ENCODE measurements at regions not wholly inside any gene's neighbourhood (a gene's known extent, or its start where the extent isn't known, plus 50 kb on each side); places are given as distances from the start of the nearest gene placed in this dataset.
"Not testable (repeated sequence)": the region's sequence is repeated elsewhere in the genome, so short reads cannot be mapped to it uniquely, and the experiment has no call there.

DNA sequence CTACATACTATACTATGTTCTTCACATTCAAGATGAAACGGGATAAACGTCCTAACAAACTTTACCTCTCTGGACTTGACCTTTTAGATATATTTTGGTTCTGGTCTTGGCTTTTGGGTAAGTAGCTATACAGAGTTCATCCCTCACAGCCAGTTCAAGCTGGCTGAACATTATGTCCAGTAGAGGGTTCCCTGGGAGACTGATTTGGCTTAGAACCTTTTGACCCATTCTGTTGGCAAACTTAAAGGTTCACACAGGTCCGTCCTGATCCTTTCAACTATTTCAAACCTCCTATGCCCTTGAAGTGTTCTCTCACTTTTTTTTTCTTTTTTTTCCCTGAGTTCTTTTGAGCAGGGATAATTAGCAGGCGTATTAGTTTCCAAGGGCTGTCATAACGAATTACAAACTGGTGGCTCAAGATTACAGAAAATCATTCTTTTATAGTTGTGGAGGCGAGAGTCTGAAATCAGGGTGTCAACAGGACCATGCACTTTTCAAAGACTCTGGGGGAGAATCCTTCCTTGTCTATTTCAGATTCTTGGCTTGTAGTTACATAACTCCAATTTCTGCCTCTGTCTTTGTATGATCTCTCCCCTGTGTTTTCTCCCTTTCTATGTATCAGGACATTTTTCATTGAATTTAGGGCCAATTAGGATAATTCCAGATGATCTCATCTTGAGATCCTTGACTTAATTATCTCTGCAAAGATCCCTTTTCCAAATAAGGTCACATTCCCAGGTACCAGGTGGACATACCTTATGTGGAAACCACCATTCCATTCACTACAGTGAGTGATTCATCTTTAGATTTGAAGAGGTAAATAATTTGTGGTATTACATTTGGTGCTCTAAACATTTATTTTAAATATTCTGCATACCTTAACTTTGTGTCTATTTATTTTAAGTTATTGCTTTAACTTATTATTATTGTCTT, 257.4 kb upstream of the USP25 start:
- DNase-seq (ENCODE audit: low spot score) = no peak

DNA sequence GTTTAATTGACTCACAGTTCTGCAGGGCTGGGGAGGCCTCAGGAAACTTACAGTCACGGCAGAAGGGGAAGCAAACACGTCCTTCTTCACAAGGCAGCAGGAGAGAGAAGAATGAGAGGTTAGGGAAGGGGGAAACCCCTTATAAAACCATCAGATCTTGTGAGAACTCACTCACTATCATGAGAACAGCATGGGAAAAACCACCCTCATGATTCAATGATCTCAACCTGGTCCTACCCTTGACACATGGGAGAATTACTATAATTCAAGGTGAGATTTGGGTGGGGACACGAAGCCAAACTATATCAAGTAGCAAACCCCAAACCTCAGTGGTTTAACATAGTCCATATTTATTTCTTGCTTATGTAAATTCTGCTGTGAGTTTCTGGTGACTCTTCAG, 252.0 kb upstream of the USP25 start:
- DNase-seq (ENCODE audit: low spot score) = not testable (repeated sequence)

DNA sequence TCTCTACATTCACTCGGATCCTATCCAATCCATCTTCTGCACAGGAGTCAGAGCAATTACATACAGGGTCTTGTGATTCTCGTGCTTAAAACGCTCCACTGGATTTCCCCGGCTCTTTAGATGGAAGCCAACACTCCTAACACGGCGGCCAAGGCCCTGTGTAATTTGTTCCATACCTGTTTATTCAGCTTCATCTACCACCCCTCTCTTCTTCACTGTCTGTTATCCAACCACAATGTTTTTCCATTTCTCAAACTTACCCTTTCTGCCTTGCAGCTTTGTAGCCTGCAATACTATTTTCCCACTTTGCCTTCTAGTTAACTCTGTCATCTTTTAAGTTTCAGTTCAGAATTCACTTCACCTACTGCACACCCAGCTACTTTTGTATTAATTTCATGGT, 249.6 kb upstream of the USP25 start:
- DNase-seq (ENCODE audit: low spot score) = no peak

DNA sequence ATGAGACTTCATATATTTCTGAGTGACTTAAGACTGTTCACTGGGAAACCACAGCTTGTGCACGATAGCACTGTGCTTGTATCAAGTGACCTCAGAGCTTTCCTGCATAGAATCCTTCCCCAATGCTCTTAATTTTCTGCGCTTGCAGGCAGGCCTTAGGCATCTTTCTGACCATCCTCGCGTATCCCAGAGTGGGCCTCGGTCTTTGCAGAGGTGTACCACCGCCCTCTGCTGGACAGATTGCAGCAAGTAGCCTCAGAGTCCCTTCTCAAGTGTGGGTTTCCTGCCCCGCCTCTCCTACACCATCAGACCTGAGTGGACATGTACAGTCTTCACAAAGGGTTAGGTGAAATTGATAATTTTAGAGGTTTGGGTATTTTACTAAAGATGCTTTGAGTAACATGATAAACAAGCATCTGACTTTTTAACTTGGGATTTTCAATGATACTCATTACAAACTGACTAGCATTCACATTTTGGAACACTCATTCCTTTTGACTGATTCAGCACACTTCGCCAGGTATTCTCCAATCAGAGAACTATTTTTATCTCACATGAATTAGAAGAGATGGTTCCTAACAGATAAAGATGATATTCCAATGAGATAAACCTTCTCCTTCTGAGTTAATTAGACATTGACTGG, 246.5 kb upstream of the USP25 start:
- peak; percentile 88 for DNase-seq (ENCODE audit: low spot score)

GRCh38 chr21:15486460-15487195, 243.2 kb upstream of the USP25 start:
- DNase-seq (ENCODE audit: low spot score) = no peak

DNA sequence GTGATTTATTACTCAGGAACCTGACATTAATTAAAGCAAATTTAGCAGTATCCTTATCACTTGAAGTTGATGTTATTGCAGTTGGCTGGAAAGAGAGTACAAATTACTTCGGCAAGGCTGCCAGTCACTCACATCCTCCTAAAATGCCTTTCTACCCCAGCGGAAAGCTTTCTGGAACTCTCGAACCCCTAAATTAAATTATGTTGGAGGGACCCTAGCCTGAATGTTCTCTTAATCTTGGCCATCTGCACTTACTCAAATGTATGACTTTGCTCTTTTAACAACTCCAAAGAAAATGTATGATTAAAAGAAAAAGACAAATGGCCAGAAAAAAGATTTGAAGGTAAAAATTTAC, 242.6 kb upstream of the USP25 start:
- no peak for DNase-seq (ENCODE audit: low spot score)

GRCh38 chr21:15491100-15491499, 238.7 kb upstream of the USP25 start:
- no peak for DNase-seq (ENCODE audit: low spot score)

GRCh38 chr21:15493646-15494045, 236.1 kb upstream of the USP25 start:
- no peak for DNase-seq (ENCODE audit: low spot score)

DNA sequence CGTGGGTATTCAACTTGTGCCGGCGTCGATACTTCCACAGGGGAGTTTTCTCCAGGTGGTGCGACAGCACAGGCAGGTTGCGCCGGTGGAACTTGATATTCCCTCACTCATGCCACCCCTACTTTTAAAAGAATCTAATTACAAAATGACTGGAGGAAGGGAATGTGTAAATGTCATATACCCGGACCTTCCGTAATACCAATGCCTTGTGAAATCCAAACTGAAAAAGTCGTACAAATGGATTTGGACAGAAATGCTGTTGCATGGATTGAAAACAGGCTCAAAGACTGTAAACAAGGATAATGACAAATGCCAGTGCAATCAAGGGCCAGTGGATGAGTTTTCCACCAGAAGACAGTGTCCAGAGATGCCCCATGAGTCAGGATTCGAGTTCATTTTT, 235.3 kb upstream of the USP25 start:
- no peak for DNase-seq (ENCODE audit: low spot score)

- DNase-seq (ENCODE audit: low spot score) = no peak
Observed at GRCh38 chr21:15495965-15496364, 233.8 kb upstream of the USP25 start.

DNA sequence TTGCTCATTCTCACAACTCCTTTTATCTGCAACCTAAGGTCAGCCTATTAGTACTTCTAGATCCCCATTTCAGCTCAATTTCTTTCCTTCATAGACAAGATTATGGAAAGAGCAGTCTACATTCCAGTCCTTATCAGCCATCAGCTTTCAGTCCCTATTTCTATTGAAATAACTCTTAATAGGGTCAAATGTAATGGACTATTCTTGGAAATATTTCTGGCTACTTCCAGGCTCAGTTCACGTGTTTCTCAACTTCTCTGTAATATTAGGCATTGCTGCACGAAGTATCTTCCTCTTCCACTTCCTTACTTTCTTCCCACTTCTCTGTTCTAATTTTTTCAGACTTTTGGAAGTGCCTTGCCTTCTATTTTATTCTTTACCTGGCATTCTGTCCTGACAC, 232.9 kb upstream of the USP25 start:
- DNase-seq (ENCODE audit: low spot score) = no peak

DNA sequence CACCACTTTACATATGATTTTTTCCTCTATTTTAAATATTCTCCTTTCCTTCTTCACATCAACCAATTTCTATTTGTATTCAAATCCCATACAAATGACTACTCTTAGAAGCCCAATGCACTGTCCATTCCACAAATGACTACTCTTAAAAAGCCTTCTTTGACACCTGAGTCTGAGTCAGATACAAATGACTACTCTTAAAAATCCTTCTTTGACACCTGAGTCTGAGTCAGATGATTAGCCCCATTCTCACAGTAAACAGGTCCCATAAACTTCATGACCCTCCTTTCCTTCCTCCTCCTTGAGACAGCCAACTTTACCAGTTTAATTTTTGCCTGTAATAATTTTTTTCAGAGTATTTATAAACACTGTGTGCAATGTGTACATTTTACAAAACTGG, 231.3 kb upstream of the USP25 start:
- no peak for DNase-seq (ENCODE audit: low spot score)

- no peak for DNase-seq (ENCODE audit: low spot score)
Observed at GRCh38 chr21:15506086-15506485, 223.7 kb upstream of the USP25 start.

- no peak for DNase-seq (ENCODE audit: low spot score)
Observed at GRCh38 chr21:15508554-15508953, 221.2 kb upstream of the USP25 start.

- DNase-seq (ENCODE audit: low spot score) = no peak
Observed at GRCh38 chr21:15514073-15514946, 215.5 kb upstream of the USP25 start.

DNA sequence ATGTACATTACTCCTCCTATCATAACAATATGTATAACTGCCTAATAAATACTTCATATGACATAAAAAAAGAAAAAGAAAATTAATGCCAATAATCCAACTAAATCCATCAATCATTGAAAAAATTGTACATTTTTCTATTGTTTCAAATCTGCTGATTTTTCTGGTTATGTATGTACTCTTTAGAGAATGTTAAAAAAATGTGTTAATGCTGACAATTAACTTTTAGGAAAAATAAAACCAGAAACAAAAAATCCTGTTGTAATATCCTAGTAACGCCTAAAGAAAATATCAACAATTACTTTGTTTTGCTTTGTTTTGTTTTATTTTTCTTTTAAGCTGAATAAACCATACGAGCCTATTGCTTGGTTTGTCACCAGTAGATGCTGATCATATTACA, 213.9 kb upstream of the USP25 start:
- DNase-seq (ENCODE audit: low spot score) = no peak

DNA sequence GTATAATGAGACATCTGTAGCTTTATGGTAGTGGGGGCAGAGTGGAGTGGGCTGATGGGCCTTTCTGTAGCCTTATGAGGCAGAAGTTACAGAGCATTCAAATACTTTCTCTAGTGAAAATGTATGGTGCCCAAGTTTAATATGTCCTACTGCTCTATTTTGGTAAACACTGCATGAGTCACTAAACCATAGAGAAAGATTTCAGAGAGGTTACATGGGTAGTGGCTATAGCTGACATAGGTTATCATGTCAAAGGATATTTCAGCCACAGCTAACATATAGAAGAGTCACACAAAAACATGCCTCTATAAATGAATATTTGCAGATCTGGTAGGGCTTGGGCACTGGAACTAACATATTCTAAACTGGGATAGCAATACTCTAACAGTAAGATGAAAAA, 212.4 kb upstream of the USP25 start:
- DNase-seq (ENCODE audit: low spot score) = no peak

- DNase-seq (ENCODE audit: low spot score) = no peak
Observed at GRCh38 chr21:15520811-15521643, 208.8 kb upstream of the USP25 start.

DNA sequence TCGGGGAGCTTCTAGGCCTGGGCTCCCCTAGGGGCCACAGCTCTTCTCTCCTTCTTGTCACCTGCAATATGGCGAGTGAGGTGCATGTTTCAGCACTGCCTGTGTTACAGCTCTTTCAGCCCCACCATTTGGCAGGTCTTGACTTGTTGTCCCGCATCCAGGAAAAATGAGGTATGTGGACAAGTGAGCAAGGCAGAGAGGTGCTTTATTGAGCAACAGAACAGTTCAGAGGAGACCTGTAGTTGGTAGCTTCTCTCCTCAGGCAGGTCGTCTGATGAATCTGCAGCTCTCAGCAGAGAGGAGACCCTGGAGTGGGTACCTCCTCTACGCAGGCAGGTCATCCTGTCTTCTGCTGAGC, 208.2 kb upstream of the USP25 start:
- no peak for DNase-seq (ENCODE audit: low spot score)

DNA sequence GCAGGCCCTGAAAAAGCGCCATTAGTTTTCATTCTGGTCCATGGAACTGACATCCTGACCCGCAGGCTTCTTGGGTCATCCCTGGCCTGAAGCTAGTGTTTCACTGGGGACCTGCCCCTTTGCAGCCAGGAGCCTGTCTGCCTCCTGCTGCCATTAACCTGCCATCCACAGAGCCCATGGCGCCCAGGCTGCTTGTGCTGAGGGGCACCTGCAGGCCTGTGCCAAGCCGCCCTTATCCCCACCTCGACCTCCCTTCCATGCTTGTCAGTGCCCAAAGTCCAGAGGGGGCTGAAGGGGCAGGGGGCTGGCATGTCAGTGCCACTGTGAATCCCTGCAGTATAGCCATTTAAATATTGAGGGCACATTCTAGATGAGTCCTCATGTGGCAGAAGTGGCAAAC, 207.6 kb upstream of the USP25 start:
- no peak for DNase-seq (ENCODE audit: low spot score)

- DNase-seq (ENCODE audit: low spot score) = no peak
Observed at GRCh38 chr21:15524855-15525254, 204.9 kb upstream of the USP25 start.

Measured in ureter (tissue), 1 donor.